DOHH2 (cell line): ENCODE measurements at regions not wholly inside any gene's neighbourhood (a gene's known extent, or its start where the extent isn't known, plus 50 kb on each side); places are given as distances from the start of the nearest gene placed in this dataset.

ENCODE experiments used
- H3F3A ChIP-seq: fragments of 200-600 bp; sonication (generic), shearing (Covaris generic); 2 replicates; pipeline ENCODE4 v1.6.0; 2016; ENCODE audit warnings: antibody characterized with exemption, mild to moderate bottlenecking; ENCODE audit not compliant: control insufficient read depth, insufficient read depth
- H3K27ac ChIP-seq: fragments of 200-600 bp; sonication (generic); 2 replicates; pipeline ENCODE4 v1.5.1; 2014; ENCODE audit warnings: low read depth, mild to moderate bottlenecking, low read length, moderate library complexity
- H3K27me3 ChIP-seq: fragments of 200-600 bp; sonication (generic); 2 replicates; pipeline ENCODE4 v1.6.1; 2014; ENCODE audit warnings: mild to moderate bottlenecking, low read length, mixed read lengths; ENCODE audit not compliant: control insufficient read depth
- H3K36me3 ChIP-seq: fragments of 200-600 bp; sonication (generic); 2 replicates; pipeline ENCODE4 v1.6.1; 2014; ENCODE audit warnings: mild to moderate bottlenecking, low read length, moderate library complexity, mixed read lengths; ENCODE audit not compliant: control insufficient read depth
- H3K4me1 ChIP-seq: fragments of 200-600 bp; sonication (generic); 2 replicates; pipeline ENCODE4 v1.6.1; 2014; ENCODE audit warnings: mild to moderate bottlenecking, low read length, mixed read lengths; ENCODE audit not compliant: control insufficient read depth
- H3K4me2 ChIP-seq: fragments of 200-600 bp; sonication (generic); 2 replicates; pipeline ENCODE4 v1.6.0; 2014; ENCODE audit warnings: mild to moderate bottlenecking, low read length, moderate library complexity
- H3K4me3 ChIP-seq: fragments of 200-600 bp; sonication (generic); 2 replicates; pipeline ENCODE4 v1.5.1; 2014; ENCODE audit warnings: mild to moderate bottlenecking, low read length, mixed read lengths
- H3K79me2 ChIP-seq: fragments of 200-600 bp; sonication (generic); 2 replicates; pipeline ENCODE4 v1.6.1; 2014; ENCODE audit warnings: mild to moderate bottlenecking, low read length, mixed read lengths; ENCODE audit not compliant: control insufficient read depth
- H3K9me2 ChIP-seq: fragments of 200-600 bp; sonication (generic); replicated peaks from 2 replicates; pipeline ENCODE4 v1.6.1; 2014; ENCODE audit warnings: mild to moderate bottlenecking, low read length, mixed read lengths; ENCODE audit not compliant: control insufficient read depth
- H3K9me3 ChIP-seq: fragments of 200-600 bp; sonication (generic); 2 replicates; pipeline ENCODE4 v1.6.1; 2014; ENCODE audit warnings: antibody characterized with exemption, low read length, mixed read lengths; ENCODE audit not compliant: control insufficient read depth, insufficient read depth
- H4K20me1 ChIP-seq: fragments of 200-600 bp; sonication (generic); 2 replicates; pipeline ENCODE4 v1.6.0; 2014; ENCODE audit warnings: low read depth, mild to moderate bottlenecking, antibody characterized with exemption, low read length, moderate library complexity; ENCODE audit not compliant: control insufficient read depth, insufficient read depth
- CTCF ChIP-seq: fragments of 200-600 bp; sonication (generic); IDR thresholded peaks from one replicate; pipeline ENCODE4 v1.5.1; 2014; ENCODE audit warnings: antibody characterized with exemption, mild to moderate bottlenecking, low read depth, low read length; ENCODE audit not compliant: poor library complexity, severe bottlenecking
- EZH2phosphoT487 ChIP-seq: fragments of 200-600 bp; sonication (generic); IDR thresholded peaks from 2 replicates; pipeline ENCODE4 v1.6.1; 2017; ENCODE audit warnings: borderline replicate concordance, mild to moderate bottlenecking, antibody characterized with exemption, low read length, moderate library complexity, mixed read lengths

GRCh38 chr15:87374339-87374738 is 882.2 kb downstream of the NTRK3 start:
- Histone ChIP-seq H3K27ac (no peak overlapping the region), H3K27me3 (no peaks in the 10 kb centered on the region), H3K4me1 (no peaks in the 10 kb centered on the region), H3K36me3 (no peaks in the 10 kb centered on the region), H3K4me2 (no peak overlapping the region), H3K4me3 (no peak overlapping the region), H3F3A (no peaks in the 10 kb centered on the region), H3K9me2 (no peaks in the 10 kb centered on the region), H4K20me1 (no peaks in the 10 kb centered on the region), H3K79me2 (no peaks in the 10 kb centered on the region), H3K9me3 (no peaks in the 10 kb centered on the region)
- TF ChIP-seq EZH2phosphoT487, result no peak
- no peak for TF ChIP-seq CTCF

GRCh38 chr15:87369269-87369668 is 887.3 kb downstream of the NTRK3 start:
- no peaks in the 10 kb centered on the region for H3F3A ChIP-seq
- TF ChIP-seq EZH2phosphoT487 (no peak), CTCF (no peak)
- H3K4me1 ChIP-seq, result no peaks in the 10 kb centered on the region
- H3K36me3 ChIP-seq, result no peaks in the 10 kb centered on the region
- H3K9me2 ChIP-seq, result no peaks in the 10 kb centered on the region
- H3K79me2 ChIP-seq, result no peaks in the 10 kb centered on the region
- no peak overlapping the region for H3K4me3 ChIP-seq
- no peaks in the 10 kb centered on the region for H3K9me3 ChIP-seq
- no peak overlapping the region for H3K27ac ChIP-seq
- no peaks in the 10 kb centered on the region for H4K20me1 ChIP-seq
- no peaks in the 10 kb centered on the region for H3K27me3 ChIP-seq
- H3K4me2 ChIP-seq, result no peak overlapping the region

- Histone ChIP-seq H3F3A (no peaks in the 10 kb centered on the region), H3K4me1 (no peaks in the 10 kb centered on the region), H4K20me1 (no peaks in the 10 kb centered on the region), H3K36me3 (no peaks in the 10 kb centered on the region), H3K79me2 (no peaks in the 10 kb centered on the region), H3K4me3 (no peak overlapping the region), H3K27me3 (no peaks in the 10 kb centered on the region), H3K9me3 (no peaks in the 10 kb centered on the region), H3K9me2 (no peaks in the 10 kb centered on the region), H3K4me2 (no peak overlapping the region), H3K27ac (no peak overlapping the region)
- TF ChIP-seq CTCF (no peak), EZH2phosphoT487 (no peak)
Observed at GRCh38 chr15:87368511-87368910, 888.0 kb downstream of the NTRK3 start.

GRCh38 chr15:87365186-87365585 is 891.4 kb downstream of the NTRK3 start:
- Histone ChIP-seq H4K20me1 (no peaks in the 10 kb centered on the region), H3K4me2 (no peak overlapping the region), H3F3A (no peaks in the 10 kb centered on the region), H3K27me3 (no peaks in the 10 kb centered on the region), H3K9me2 (no peaks in the 10 kb centered on the region), H3K9me3 (no peaks in the 10 kb centered on the region), H3K4me3 (no peak overlapping the region), H3K27ac (no peak overlapping the region), H3K79me2 (no peaks in the 10 kb centered on the region), H3K4me1 (no peaks in the 10 kb centered on the region), H3K36me3 (no peaks in the 10 kb centered on the region)
- TF ChIP-seq CTCF, result no peak
- TF ChIP-seq EZH2phosphoT487, result no peak
